Endodermal cell (in vitro differentiated cells): ENCODE measurements at regions not wholly inside any gene's neighbourhood (a gene's known extent, or its start where the extent isn't known, plus 50 kb on each side); places are given as distances from the start of the nearest gene placed in this dataset.

Source experiments
- DNase-seq: peaks from one replicate; pipeline ENCODE4 v3.0.0-alpha.2; 2017
- H3K27ac ChIP-seq: 2 replicates; pipeline ENCODE4 v1.5.1; 2013; ENCODE audit warnings: mild to moderate bottlenecking, low read depth, low read length, moderate library complexity
- H3K27me3 ChIP-seq: 2 replicates; pipeline ENCODE4 v1.6.1; 2013; ENCODE audit warnings: mild to moderate bottlenecking, low read length, moderate library complexity; ENCODE audit not compliant: insufficient read depth, control insufficient read depth, poor library complexity, severe bottlenecking
- H3K36me3 ChIP-seq: 2 replicates; pipeline ENCODE4 v1.7.0; 2013; ENCODE audit warnings: mild to moderate bottlenecking, low read length, moderate library complexity; ENCODE audit not compliant: control insufficient read depth, insufficient read depth
- H3K4me1 ChIP-seq: one replicate; pipeline ENCODE4 v1.7.0; 2013; ENCODE audit warnings: low read length; ENCODE audit not compliant: control insufficient read depth, insufficient read depth
- H3K4me3 ChIP-seq: 2 replicates; pipeline ENCODE4 v1.5.1; 2013; ENCODE audit warnings: mild to moderate bottlenecking, low read length, moderate library complexity
- H3K9ac ChIP-seq: 2 replicates; pipeline ENCODE4 v1.6.1; 2013; ENCODE audit warnings: mild to moderate bottlenecking, low read length, moderate library complexity; ENCODE audit not compliant: poor library complexity, severe bottlenecking; ENCODE audit errors: extremely low read depth
- H3K9me3 ChIP-seq: 2 replicates; pipeline ENCODE4 v1.6.1; 2013; ENCODE audit warnings: mild to moderate bottlenecking, low read length, moderate library complexity; ENCODE audit not compliant: control insufficient read depth
- H3K27ac Mint-ChIP-seq: 2 replicates; pipeline ENCODE4 v1.8.0; 2020; ENCODE audit warnings: mixed read lengths
- H3K27me3 Mint-ChIP-seq: 2 replicates; pipeline ENCODE4 v1.8.0; 2021; ENCODE audit warnings: mild to moderate bottlenecking, mixed read lengths; ENCODE audit not compliant: insufficient read depth
- H3K36me3 Mint-ChIP-seq: 2 replicates; pipeline ENCODE4 v1.8.0; 2020; ENCODE audit warnings: low read depth, mixed read lengths
- H3K4me1 Mint-ChIP-seq: 2 replicates; pipeline ENCODE4 v1.8.0; 2020; ENCODE audit warnings: mixed read lengths
- H3K4me3 Mint-ChIP-seq: 2 replicates; pipeline ENCODE4 v1.8.0; 2020; ENCODE audit warnings: mild to moderate bottlenecking, moderate library complexity, mixed read lengths
- H3K9me3 Mint-ChIP-seq: 2 replicates; pipeline ENCODE4 v1.8.0; 2020; ENCODE audit warnings: mild to moderate bottlenecking, mixed read lengths
- CTCF ChIP-seq: fragments of 200-600 bp; sonication (generic); conservative IDR thresholded peaks from 2 replicates; pipeline ENCODE4 v1.5.0; 2021; ENCODE audit warnings: antibody characterized with exemption, mild to moderate bottlenecking
- WGBS, 2 experiments: methylation state at CpG; one replicate each; pipeline versions ENCODE4 v1.1.5 to v1.1.7; 2013; ENCODE audit warnings: missing lambda C conversion rate in 2 of 2, mixed read lengths in 1 of 2; ENCODE audit not compliant: insufficient coverage in 1 of 2, insufficient read length in 1 of 2; 5-methylcytosine and 5-hydroxymethylcytosine counted together

GRCh38 chr10:61335359-61335758 lies 117.8 kb downstream of the TMEM26 start:
- peaks cover 2% of the 10 kb centered on the region for H3K27me3 Mint-ChIP-seq
- H3K4me1 Mint-ChIP-seq = no peaks in the 10 kb centered on the region
- no peak for TF ChIP-seq CTCF
- Histone ChIP-seq H3K36me3 (no peaks in the 10 kb centered on the region), H3K4me1 (no peaks in the 10 kb centered on the region), H3K9ac (no peak overlapping the region), H3K9me3 (no peaks in the 10 kb centered on the region), H3K4me3 (no peak overlapping the region), H3K27me3 (no peaks in the 10 kb centered on the region), H3K27ac (no peak overlapping the region)
- H3K27ac Mint-ChIP-seq = no peak overlapping the region
- H3K4me3 Mint-ChIP-seq = no peak overlapping the region
- peaks cover 1% of the 10 kb centered on the region for H3K9me3 Mint-ChIP-seq
- no peaks in the 10 kb centered on the region for H3K36me3 Mint-ChIP-seq
- no peak for DNase-seq

DNA sequence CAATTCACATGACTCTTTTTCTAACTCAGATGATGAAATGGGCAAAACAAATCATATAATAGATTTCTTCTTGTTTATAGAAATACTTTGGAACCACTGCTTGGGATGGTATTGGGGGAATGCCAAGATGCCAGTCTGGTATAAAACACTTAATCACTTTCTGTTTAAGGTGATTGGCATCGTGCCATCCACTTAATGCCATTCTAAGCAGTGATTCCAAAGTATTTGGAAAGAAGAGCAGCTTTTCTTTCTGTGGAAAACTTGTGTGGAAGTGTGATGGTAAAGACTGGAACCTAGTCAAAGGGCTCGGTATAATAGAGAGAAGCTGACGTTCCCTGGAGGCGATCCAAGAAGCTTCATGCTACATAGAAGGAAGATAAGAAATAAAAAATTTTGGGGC lies 120.6 kb downstream of the TMEM26 start:
- no peaks in the 10 kb centered on the region for H3K4me1 Mint-ChIP-seq
- peaks cover 11% of the 10 kb centered on the region for H3K9me3 Mint-ChIP-seq
- no peak overlapping the region for H3K9ac ChIP-seq
- no peaks in the 10 kb centered on the region for H3K36me3 ChIP-seq
- no peaks in the 10 kb centered on the region for H3K27me3 ChIP-seq
- H3K4me3 ChIP-seq = no peak overlapping the region
- H3K36me3 Mint-ChIP-seq = no peaks in the 10 kb centered on the region
- peaks cover 12% of the 10 kb centered on the region for H3K9me3 ChIP-seq
- TF ChIP-seq CTCF = no peak
- no peak overlapping the region for H3K4me3 Mint-ChIP-seq
- H3K27ac Mint-ChIP-seq = no peak overlapping the region
- peaks cover 2% of the 10 kb centered on the region for H3K27me3 Mint-ChIP-seq
- H3K4me1 ChIP-seq = no peaks in the 10 kb centered on the region
- no peak overlapping the region for H3K27ac ChIP-seq
- WGBS, 2 experiments = 89 to 95% methylated on average over 3 to 4 of the region's 4 CpGs
- DNase-seq = no peak

GRCh38 chr10:61330669-61331068 lies 122.5 kb downstream of the TMEM26 start:
- TF ChIP-seq CTCF = no peak
- no peak overlapping the region for H3K27ac Mint-ChIP-seq
- Histone ChIP-seq H3K4me1 (no peaks in the 10 kb centered on the region), H3K4me3 (no peak overlapping the region), H3K36me3 (no peaks in the 10 kb centered on the region), H3K9me3 (peaks cover 12% of the 10 kb centered on the region), H3K27ac (no peak overlapping the region), H3K27me3 (no peaks in the 10 kb centered on the region), H3K9ac (no peak overlapping the region)
- no peak overlapping the region for H3K4me3 Mint-ChIP-seq
- H3K27me3 Mint-ChIP-seq = peaks cover 2% of the 10 kb centered on the region
- DNase-seq = no peak
- no peaks in the 10 kb centered on the region for H3K4me1 Mint-ChIP-seq
- peaks cover 11% of the 10 kb centered on the region for H3K9me3 Mint-ChIP-seq
- WGBS, 2 experiments = 83 to 88% methylated on average over 3 of the region's 3 CpGs
- no peaks in the 10 kb centered on the region for H3K36me3 Mint-ChIP-seq
